AG10803 (cell line): ENCODE measurements at regions not wholly inside any gene's neighbourhood (a gene's known extent, or its start where the extent isn't known, plus 50 kb on each side); places are given as distances from the start of the nearest gene placed in this dataset.

Experiments used
- DNase-seq: peaks from one replicate; pipeline ENCODE4 v3.0.0; 2010; ENCODE audit warnings: low read depth
- H3K4me3 ChIP-seq: 2 replicates; pipeline ENCODE4 v1.5.1; 2011; ENCODE audit warnings: mild to moderate bottlenecking, low read length, control low read depth
- TF ChIP-seq, protein P1 (sequence below): conservative IDR thresholded peaks from 2 replicates; pipeline ENCODE4 v1.5.1; 2011; ENCODE audit warnings: mild to moderate bottlenecking, low read length, control low read depth, inconsistent platforms

DNA sequence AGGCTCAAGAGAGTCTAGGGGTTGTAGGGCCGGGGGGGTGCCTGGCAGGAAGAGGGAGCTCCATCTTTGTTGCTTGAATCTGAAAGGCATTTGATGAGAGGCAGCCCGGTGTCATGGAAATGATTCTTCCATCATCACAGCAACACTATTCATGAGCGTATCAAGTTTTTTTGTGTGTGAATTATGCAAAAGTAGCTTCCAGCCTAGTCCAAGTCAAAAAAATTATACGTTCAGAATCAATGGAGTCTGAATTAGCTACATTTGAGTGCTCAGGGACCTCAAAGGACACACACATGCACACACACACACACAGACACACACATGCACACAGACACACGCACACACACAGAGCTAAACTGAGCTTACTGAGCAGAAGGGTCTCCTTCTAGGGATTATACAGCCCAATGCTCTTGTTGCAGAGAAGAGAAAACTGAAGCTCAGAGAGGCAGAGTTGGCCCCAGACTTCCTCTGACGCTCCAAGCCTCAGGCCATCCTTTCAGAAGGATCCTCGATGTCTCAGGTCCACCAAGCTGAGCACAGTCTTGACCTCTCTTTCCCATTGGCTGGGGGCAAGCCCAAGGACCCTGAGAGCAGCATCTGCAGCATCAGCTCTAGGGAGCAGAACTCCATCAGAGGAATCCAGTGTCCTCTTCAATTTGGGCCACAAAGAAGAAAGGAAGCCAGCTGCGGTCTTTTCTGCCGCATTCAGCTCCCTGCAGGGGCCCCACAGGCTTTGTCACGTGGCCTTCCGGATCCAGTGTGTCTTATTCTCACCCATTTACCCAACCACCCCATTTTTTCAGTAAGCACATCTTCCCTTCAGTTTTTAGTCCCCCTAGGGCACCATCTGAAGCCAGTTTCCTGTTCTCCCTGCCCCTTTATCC, 228.0 kb downstream of the UACA start:
- TF ChIP-seq, protein P1, sequence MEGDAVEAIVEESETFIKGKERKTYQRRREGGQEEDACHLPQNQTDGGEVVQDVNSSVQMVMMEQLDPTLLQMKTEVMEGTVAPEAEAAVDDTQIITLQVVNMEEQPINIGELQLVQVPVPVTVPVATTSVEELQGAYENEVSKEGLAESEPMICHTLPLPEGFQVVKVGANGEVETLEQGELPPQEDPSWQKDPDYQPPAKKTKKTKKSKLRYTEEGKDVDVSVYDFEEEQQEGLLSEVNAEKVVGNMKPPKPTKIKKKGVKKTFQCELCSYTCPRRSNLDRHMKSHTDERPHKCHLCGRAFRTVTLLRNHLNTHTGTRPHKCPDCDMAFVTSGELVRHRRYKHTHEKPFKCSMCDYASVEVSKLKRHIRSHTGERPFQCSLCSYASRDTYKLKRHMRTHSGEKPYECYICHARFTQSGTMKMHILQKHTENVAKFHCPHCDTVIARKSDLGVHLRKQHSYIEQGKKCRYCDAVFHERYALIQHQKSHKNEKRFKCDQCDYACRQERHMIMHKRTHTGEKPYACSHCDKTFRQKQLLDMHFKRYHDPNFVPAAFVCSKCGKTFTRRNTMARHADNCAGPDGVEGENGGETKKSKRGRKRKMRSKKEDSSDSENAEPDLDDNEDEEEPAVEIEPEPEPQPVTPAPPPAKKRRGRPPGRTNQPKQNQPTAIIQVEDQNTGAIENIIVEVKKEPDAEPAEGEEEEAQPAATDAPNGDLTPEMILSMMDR, result no peak
- DNase-seq, result no peak
- H3K4me3 ChIP-seq, result no peak overlapping the region

DNA sequence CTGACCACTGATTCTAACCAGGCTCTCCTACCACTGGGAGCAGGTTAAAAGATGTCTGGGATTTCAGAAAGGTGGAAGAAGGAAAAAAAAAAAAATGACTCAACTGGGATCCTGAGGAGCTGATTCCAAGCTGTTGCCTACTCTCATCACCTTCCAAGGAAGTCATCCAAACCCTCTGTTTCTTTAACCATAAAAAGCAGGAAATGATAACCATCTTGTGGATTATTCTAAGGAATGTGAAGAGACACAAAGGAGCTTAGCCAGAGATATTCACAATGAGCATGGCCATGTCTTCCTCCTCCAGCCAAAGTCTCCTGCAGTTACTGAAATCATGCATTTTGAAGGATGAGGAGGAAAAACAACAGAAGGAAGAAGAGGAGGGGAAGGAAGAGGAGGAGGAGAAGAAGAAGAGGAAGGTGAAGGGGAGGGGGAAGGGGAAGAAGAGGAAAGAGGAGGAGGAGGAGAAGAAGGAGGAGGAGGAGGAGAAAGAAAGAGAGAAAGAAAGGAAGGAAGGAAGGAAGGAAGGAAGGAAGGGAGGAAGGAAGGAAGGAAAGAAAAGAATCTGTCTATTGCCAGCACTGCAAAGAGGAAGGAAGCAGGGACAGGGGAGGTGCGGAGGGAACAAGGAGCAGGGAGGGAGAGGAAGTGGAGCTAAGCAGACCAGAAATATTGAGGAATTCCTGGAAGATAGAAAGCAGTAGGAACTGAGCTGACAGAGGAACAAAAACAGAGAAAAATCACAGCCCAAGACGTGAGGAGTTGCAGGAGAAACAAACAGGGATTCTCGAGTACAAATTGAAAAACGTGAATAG, 229.2 kb downstream of the UACA start:
- TF ChIP-seq, protein P1, result no peak
- DNase-seq, result peak; percentile 33
- H3K4me3 ChIP-seq, result no peak overlapping the region

DNA sequence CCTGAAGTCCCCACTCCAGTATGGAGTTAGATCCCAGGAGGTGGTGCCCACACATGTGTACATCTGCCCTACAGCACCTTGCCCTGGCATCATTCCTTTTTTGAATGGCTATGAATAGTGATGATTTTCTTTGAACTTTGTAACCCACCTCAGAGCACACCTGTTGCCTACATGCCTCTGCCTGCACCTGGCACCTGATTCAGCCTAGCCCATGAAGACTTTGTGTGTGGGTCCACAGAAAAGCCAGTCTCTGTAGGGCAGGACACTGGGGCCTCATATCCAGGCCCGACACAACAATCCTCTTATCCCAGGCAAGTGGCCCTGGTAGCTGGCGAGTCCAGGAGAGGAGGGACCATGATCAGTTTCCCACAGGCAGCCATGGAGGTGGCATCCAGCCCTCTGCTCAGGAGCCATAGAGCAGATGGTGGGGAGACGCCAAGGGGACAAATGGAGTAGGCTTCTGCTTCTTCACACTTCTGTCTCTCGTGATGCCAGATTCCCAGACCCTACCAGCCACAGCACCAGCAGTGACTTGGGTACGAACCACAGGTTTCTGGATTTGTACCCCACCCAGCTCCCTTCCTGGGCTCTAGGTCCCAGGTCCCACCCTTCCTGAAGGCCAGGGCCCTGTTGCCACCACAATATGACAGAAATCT, 230.7 kb downstream of the UACA start:
- H3K4me3 ChIP-seq, result no peak overlapping the region
- no peak for DNase-seq
- TF ChIP-seq, protein P1, result no peak

DNA sequence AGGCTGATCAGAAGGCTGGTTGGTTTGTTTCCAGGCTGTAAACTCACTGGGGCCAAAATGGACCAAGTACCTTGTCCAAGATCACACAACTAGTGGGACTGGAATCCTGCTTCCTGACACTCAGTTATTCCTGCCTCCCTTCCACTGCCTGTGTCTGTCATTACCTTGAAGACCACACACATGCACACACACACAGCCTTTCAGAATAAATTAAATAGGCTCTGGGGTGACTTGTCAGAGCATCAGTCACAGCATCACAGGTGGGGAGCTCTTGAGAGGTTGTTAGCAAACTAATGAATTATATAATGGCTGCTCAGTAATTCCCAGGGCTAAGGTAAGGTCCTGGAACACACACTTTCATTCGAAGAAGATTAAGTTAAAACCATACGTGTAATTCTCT, 231.8 kb downstream of the UACA start:
- TF ChIP-seq, protein P1, result no peak
- no peak overlapping the region for H3K4me3 ChIP-seq
- no peak for DNase-seq

DNA sequence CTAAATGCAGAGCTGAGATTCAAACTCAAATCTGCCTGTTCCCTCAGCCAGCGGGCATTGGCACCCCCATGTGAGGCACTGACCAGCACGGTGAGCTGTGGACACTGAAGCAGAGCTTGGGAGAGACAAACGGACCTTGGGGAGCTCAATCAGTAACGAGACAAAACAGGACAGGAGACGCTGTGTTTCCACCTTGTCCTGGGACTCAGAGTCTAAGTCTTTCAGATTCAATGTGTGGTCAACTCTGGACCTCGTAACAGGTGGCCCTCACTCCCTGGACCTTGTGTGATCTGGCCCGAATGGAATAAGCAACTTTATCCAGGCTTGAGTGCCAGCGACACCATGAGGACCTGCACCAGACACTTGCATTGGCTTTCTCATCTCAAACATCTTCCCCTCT, 232.5 kb downstream of the UACA start:
- TF ChIP-seq, protein P1, result no peak
- H3K4me3 ChIP-seq, result no peak overlapping the region
- DNase-seq, result no peak

DNA sequence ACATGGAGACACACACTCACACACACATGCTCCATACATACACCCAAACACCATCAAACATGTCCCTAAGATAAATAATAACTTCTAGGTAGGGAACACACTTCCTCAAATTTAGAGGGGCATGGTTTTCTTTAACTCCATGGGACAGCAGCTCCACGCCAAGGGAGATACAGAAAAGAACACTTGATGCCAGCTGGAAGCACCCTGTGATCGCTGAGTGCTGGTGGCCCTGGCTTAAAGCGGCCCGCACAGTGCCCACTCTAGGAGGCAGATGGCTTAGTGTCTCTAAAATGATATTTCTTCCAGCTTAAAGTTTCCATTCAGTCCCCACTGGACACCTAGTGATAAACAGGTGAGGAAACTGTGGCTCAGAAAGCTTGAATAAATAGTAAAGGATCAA, 232.9 kb downstream of the UACA start:
- DNase-seq, result no peak
- no peak overlapping the region for H3K4me3 ChIP-seq
- TF ChIP-seq, protein P1, result no peak
